ENCODE measurements at regions not wholly inside any gene's neighbourhood (a gene's known extent, or its start where the extent isn't known, plus 50 kb on each side); places are given as distances from the start of the nearest gene placed in this dataset.
"Not testable (repeated sequence)": the region's sequence is repeated elsewhere in the genome, so short reads cannot be mapped to it uniquely, and the experiment has no call there.

GRCh38 chr18:11468120-11468519, 141.3 kb upstream of the SLC35G4 start:
- no peak for TF ChIP-seq CTCF (IDR thresholded peaks at IDR 0.05; ENCODE audit: borderline replicate concordance, insufficient read depth, low read depth, low read length)
- H3K4me3 ChIP-seq (ENCODE audit: low read depth, low read length) = no peak overlapping the region

- no peak overlapping the region for H3K4me3 ChIP-seq (ENCODE audit: low read depth, low read length)
- no peak for TF ChIP-seq CTCF (IDR thresholded peaks at IDR 0.05; ENCODE audit: borderline replicate concordance, insufficient read depth, low read depth, low read length)
Measured at GRCh38 chr18:11467611-11468010, 141.8 kb upstream of the SLC35G4 start.

GRCh38 chr18:11464129-11464528, 145.3 kb upstream of the SLC35G4 start:
- H3K4me3 ChIP-seq (ENCODE audit: low read depth, low read length) = no peak overlapping the region
- no peak for TF ChIP-seq CTCF (IDR thresholded peaks at IDR 0.05; ENCODE audit: borderline replicate concordance, insufficient read depth, low read depth, low read length)

GRCh38 chr18:11458447-11458846, 150.9 kb upstream of the SLC35G4 start:
- no peak overlapping the region for H3K4me3 ChIP-seq (ENCODE audit: low read depth, low read length)
- TF ChIP-seq CTCF (IDR thresholded peaks at IDR 0.05; ENCODE audit: borderline replicate concordance, insufficient read depth, low read depth, low read length) = no peak

GRCh38 chr18:11457853-11458252, 151.5 kb upstream of the SLC35G4 start:
- H3K4me3 ChIP-seq (ENCODE audit: low read depth, low read length) = not testable (repeated sequence)

GRCh38 chr18:11454040-11454439, 155.4 kb upstream of the SLC35G4 start:
- no peak for TF ChIP-seq CTCF (IDR thresholded peaks at IDR 0.05; ENCODE audit: borderline replicate concordance, insufficient read depth, low read depth, low read length)
- no peak overlapping the region for H3K4me3 ChIP-seq (ENCODE audit: low read depth, low read length)

GRCh38 chr18:11444169-11444568, 165.2 kb upstream of the SLC35G4 start:
- not testable (repeated sequence) for H3K4me3 ChIP-seq (ENCODE audit: low read depth, low read length)

- H3K4me3 ChIP-seq (ENCODE audit: low read depth, low read length) = no peak overlapping the region
- no peak for TF ChIP-seq CTCF (IDR thresholded peaks at IDR 0.05; ENCODE audit: borderline replicate concordance, insufficient read depth, low read depth, low read length)
Measured at GRCh38 chr18:11437046-11437445, 172.3 kb upstream of the SLC35G4 start.

Data from GM12875 (cell line).